Amniotic epithelial cell (primary cell): ENCODE measurements at regions not wholly inside any gene's neighbourhood (a gene's known extent, or its start where the extent isn't known, plus 50 kb on each side); places are given as distances from the start of the nearest gene placed in this dataset.

Source experiments
- DNase-seq: peaks from one replicate; pipeline ENCODE4 v3.0.0-alpha.2; 2010; ENCODE audit warnings: low read depth

DNA sequence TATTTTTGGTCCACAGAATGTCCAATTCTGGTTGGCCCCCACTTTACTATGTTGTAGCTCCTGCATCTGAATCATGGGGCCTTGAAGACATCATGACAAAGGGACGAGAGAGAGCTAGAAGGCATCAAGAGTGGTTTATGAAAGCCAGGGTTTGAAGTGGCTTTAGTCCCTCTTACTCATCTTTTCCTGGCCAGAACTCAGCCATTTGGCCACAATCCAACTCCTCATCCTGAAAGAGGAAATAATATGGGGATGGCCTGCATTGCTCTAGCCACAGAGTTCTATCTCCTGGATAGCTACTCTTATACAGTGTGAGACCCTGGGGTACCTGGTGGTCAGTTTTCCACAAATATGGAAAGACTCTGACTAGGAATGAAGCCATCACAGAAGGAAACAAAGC, 418.9 kb downstream of the XPNPEP1 start:
- peak; percentile 40 for DNase-seq

- no peak for DNase-seq
Measured at GRCh38 chr10:109487691-109488090, 435.6 kb downstream of the XPNPEP1 start.

DNA sequence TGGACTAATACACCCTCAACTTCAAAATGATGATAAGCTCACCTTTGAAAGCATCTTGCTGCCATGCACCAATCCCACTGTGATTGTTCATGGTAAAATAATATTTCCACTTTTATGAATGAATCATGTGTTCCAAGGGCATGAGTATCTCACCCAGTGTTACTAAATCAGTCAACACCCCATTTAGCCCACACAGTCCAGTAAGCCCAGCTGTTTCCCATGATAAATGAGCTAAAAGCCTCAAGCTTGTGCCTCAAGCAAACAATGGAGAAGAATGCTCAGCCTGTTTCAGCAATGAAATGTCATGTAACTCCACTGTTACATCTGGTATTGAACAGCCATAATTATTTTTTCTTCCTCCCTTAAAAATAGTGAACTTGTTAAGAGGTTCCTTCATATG, 442.5 kb downstream of the XPNPEP1 start:
- peak; percentile 62 for DNase-seq

DNA sequence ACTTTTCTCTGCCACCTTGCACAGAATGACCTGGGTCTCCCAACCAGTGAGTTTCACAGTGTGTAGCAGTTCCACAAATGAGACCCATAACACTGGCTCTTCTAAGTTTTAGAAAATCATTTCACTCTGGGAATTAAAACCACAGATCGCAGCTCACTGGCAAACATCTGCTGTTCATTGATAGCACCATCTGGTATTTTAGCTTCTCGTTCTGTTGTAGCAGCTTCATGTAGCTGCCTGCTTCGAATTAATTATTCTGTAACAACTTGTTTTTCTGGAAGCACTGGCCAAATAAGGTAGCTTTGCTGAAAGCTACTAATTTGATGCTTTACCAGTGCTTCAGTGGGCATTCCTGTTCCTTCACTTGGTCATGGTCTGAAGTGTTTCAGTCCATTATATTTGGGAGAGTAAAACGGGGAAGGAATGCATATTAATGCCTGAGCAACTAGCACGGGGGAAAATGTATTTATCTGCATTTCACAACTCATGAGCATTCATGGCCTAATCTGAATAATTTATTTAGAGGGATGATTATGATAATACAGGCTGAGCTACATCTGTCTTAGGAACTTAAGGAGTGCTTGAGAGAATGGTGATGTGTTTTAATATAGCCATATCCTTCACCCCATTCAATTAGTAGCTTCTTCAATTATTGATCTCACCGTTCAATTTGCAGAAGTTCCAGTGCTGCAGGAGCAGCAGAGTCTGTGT, 447.4 kb downstream of the XPNPEP1 start:
- no peak for DNase-seq

DNA sequence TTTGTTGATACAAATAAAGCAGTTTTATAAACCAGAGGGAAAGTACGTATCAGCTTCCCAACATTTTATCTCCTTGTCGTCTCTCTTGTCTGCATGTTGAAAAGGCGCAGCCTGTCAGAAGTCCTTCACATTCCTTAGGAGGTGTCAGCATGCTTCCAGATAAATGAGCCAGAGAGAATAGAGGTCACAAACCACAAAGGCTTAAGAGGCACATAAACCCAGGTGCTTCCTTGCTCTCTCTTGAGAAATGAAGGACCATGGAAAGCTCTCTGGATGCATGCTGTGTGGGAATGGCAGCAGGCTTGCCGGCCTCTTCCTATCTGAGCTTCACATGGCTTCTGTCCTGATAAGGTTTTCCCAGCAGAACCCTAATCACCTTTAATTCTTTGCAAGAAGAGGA, 448.5 kb downstream of the XPNPEP1 start:
- peak; percentile 40 for DNase-seq

DNA sequence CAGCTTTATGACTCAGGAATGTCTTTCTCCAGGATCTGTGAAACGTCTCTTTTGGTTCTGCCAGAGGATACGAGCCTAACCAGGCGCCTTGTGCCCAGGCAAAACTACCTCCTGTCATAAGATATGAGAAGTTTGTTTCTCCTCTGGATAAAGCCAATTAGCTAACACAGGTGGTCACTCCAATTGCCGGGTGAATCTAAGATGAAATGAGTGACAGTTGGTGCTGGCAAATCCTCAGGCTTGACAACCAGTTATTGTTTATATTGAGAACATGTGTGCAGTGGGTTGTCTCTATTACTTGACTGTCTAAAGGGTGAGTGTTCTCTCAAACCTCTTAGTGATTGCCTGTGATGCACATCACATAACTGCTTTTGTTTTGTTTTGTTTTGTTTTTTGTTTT, 449.1 kb downstream of the XPNPEP1 start:
- DNase-seq = no peak

DNA sequence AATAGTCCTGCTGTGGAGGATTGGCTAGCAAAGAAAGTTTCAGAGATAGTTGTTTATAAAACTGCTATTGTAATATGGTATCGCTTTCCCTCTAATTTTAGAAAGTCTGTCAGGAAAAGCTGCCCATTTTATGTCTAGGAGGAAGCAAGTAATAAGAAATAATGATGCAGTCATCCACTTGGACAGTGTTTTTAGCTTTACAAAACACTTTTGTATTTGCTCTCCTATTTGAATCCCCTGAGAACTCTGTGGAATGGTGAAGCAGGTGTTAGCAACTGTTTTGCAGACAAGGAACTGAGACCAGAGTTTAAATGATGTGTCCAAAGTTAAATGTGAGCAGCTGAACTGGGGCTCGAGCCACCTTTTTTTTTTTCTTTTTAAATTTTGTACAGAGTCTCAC, 455.8 kb downstream of the XPNPEP1 start:
- no peak for DNase-seq

- DNase-seq = no peak
Measured at GRCh38 chr10:109464949-109465348, 458.4 kb downstream of the XPNPEP1 start.

- DNase-seq = no peak
Measured at GRCh38 chr10:109457302-109457638, 466.0 kb downstream of the XPNPEP1 start.

DNA sequence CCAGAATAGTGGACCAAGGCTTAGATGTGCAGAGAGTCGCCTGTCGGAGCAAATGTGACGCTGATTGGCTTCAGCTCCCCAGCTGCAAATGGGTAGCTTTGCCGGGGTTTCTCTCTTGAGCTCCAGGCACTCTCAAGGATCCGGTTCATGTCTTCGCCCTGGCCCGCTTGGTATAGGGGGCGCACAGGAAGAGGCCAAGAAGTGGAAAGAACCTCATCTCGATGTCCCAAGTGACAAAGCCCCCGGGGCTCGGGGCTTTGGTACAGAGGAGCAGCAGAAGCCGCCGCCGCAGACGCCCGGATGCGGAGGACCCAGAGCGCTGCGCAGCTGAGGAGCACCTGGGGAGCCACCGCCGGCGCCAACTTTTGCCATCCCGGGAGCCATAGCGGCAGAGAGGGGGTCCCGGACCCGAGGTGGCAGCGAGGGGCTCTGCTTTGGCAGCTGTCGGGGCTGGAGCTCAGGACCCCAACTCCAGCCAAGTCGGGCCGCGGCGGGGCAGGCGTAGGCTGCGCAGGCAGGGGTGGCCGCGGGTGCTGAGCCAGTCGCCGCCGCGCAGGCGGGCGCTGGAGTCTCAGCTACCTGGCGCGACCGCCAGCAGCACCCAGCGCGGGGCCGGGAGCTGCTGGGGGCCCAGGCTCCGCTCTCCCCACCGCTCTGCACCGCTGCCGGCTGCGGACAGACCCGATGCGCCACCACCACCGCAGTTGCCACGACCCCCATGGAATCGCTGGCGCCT, 466.6 kb downstream of the XPNPEP1 start:
- no peak for DNase-seq

DNA sequence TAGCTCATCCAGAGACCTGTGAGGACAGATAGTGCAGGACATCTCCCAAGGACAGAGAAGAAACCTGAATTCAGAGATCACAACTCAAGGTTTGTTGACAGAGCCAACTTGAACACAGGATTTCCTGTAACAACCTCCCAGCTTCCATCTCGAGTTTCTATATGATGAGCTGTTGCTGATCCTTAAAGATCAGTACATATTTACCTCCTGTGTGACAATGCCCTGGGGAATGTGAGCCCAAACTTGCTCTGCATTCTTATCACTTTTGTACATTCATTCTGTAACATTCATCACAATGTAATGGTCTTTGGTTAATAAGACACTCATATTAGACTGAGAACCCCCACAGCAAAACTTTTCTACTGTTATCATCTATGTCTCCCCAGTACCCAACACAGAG, 468.6 kb downstream of the XPNPEP1 start:
- DNase-seq = no peak

GRCh38 chr10:109451879-109452278, 471.4 kb downstream of the XPNPEP1 start:
- DNase-seq = no peak

DNA sequence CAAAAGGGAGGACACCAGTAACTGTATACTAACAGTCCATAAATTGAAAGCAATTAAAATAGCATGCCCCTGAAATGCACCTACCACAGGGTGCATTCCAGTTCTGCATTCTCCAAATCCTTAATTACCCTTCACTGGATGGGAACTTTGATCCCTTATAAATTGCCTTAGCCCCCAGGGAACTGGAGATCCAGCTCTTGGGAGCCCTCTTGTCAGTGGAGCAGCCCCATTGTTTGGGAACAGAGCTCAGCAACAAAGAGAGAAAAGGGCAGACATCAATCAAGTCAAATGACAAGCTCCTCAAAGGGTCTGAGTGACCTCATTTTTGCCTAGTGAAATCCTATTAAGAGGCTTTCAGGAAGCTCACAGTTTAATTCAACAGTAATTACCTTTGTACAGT, 472.6 kb downstream of the XPNPEP1 start:
- no peak for DNase-seq

DNA sequence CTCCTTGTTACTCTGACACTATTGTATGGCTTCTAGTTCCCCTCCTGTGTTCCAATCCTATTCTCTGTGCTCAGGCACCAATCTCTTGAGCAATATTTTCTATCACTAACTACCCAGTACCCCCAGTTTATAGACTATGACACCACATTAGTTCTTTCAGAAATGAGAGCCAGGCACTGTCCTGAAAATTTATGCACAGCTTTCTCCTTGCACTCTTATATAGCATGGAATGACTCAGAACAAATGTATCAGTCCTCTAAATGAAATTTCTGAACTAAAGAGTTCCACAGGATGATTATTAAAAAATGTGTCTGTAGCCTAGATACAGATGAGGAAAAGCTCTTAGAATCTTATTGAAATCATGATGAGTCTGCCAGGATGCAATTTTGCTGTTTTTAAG, 489.9 kb downstream of the XPNPEP1 start:
- no peak for DNase-seq

GRCh38 chr10:109432281-109432680, 491.0 kb downstream of the XPNPEP1 start:
- peak; percentile 16 for DNase-seq

DNA sequence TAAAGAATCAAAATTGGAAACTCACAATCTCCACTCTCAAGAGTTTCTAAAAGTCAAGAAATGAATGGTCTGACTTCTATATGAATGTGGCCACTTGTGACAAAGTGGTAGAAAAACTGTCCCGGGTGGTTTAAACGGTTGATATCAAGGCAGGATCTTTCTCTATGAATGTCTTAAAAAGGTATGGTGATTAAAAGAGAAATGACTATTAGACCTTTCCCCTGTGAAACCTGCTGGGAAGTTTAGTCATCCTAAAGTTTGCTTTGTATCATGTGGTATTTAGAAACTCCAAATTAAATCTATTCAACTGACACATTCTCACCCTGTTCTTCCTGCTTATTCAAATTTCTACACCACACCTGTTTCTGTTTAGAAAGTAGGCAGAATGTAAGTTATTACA, 492.5 kb downstream of the XPNPEP1 start:
- DNase-seq = no peak

DNA sequence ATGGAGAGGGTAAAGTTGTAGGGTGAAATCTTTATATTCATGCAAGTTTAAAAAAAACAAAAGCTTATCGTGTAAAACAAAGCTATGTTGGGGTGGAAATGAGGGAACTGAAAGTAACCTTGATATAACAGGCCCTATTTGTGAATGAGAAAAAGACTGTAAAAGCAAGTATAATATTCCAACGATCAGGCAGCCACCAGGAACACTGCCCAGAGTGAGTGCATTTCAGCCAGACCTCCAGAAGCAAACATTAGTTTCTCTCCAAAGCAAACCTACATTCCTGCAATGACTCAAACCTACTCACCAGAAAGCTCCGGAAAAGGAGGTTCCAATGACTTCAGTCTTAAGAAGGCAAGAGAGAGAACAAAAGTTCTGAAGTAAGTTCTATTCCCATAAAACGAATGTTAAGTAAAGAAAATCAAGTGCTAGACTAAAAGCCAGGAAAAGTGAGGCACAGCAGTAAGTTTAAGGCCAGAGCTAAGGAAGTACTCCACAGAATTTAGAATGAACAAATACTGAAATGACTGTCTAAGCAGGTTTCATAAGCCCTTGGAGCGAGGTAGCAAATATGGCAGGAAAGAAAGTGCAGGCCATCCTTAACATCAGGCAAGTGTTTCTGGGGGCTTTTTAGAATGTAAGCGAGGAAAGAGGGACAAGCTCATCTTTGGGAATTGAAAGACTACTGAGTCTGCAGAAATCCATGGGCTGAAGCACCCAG, 493.1 kb downstream of the XPNPEP1 start:
- DNase-seq = peak; percentile 77

DNA sequence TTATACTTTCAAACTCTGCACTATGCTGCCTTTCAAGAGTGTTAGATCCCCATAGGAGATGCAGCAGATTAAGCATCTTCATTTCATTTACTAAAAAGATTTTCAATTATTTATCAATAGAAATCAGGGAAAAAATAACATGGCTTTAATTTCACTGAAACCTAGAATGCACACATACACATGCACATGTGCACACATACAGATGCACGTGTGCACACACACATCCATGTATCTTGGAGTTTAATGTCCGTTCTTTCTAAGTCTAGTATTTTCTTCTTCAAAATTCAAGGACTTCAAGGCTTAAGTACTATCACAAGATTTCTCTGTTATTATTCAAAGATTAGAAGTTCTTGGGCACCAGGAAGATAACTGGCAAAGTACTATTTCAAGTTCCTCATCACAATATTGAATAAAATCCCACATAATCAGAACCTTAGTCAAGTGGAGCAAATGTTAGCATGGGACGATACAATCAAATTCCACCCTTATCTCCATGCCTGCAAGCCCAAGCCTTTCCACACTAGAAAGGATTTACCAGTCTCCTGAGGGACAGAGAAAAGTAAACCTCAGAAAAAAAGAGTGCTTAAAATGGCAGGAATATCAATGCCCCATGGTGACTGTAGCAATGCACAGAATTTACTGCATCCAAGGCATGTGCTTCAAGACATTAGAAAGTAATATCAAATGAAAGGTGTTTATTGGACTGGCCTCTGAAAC, 494.4 kb downstream of the XPNPEP1 start:
- peak; percentile 12 for DNase-seq

GRCh38 chr10:109427411-109427810, 495.9 kb downstream of the XPNPEP1 start:
- DNase-seq = peak; percentile 46

DNA sequence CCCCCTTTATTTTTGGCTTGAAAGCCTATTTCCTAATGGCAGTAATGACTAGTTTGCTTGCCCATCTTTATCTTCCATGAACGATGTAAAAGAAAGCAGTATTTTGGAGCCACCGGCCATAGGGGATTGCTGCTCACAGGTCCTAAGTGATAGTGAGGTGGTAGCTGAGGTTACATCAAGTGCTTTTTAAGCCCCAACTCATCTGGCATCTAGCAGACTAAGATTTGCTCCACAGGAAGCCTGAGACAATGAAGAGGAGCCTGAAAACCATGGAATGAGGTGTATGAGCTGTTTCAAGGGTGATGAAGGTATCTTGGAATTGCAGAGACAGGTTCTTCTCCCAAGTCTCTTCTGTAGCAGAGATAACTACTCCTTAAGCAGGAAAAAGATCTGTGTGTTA, 496.3 kb downstream of the XPNPEP1 start:
- DNase-seq = no peak

DNA sequence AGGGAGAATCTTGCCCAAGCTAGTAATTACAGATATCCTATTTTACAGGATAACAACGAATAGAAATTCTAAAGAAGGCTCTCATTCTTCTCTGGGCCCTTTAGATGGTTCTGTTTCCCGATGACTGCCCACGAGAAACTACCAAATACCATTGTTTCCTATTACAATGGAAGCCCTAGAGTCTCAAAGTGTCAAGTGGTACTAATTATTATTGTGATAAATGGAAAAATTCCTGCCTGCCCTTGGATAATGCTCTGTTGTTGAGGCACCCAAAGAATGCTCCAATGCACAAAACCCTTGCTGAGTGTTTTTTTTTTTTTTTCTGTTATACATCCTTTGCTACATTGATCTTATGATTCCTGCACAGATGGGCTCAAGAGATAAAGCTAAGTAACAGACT, 504.5 kb downstream of the XPNPEP1 start:
- DNase-seq = no peak

GRCh38 chr10:109417803-109418202, 505.5 kb downstream of the XPNPEP1 start:
- no peak for DNase-seq

DNA sequence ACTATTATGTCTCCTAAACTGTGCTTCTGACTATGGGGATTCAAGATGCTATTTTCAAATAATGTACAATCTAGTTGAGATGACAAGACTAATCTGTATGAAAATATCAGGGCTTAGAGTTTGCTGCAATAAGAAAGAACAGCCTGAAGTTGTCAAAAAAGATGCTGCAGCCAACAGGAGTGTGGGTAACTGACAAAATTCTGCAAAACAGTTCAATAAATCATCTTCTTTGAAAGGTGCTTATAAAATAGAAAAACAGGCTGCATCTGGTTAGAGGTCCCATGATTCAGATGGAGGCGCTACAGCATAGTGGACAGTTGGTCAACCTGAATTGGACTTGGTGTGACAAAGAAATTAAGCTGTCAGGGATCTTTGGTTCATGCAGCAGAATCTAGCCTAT, 511.0 kb downstream of the XPNPEP1 start:
- DNase-seq = no peak
